A673 (cell line): ENCODE measurements at regions not wholly inside any gene's neighbourhood (a gene's known extent, or its start where the extent isn't known, plus 50 kb on each side); places are given as distances from the start of the nearest gene placed in this dataset.

Experiments
- BruUV-seq: library from RNA; stranded (reverse); fragments of 400-500 nt; replicated peaks from 2 replicates; lab custom pipeline; 2021; lab: Mats Ljungman, UMichigan
- CTCF ChIA-PET: fragments of 300-600 bp; sonication (Branson Sonifier 250); formaldehyde crosslinking; loops from one replicate; lab custom pipeline; 2022; ENCODE audit warnings: antibody characterized with exemption; lab: Charles Lee
- POLR2A ChIA-PET: fragments of 300-600 bp; sonication (Branson Sonifier 250); formaldehyde crosslinking; loops from one replicate; lab custom pipeline; 2022; ENCODE audit warnings: antibody characterized with exemption; ENCODE audit not compliant: low non-redundant PET; lab: Charles Lee
- DNase-seq: peaks from one replicate; pipeline ENCODE4 v3.0.0-alpha.2; 2015; ENCODE audit warnings: low spot score
- H3K27ac ChIP-seq: fragments of 200-600 bp; sonication (generic); 2 replicates; pipeline ENCODE4 v1.5.1; 2016; ENCODE audit warnings: mixed run types, low read depth, mild to moderate bottlenecking, mixed read lengths, antibody characterized with exemption, low read length; ENCODE audit not compliant: poor library complexity, severe bottlenecking
- H3K27me3 ChIP-seq: fragments of 200-600 bp; sonication (generic); replicated peaks from 2 replicates; pipeline ENCODE4 v1.6.1; 2017; ENCODE audit warnings: mixed run types, low read depth, mild to moderate bottlenecking, mixed read lengths, antibody characterized with exemption, low read length; ENCODE audit not compliant: insufficient read depth, poor library complexity
- H3K36me3 ChIP-seq: fragments of 200-600 bp; sonication (generic); 2 replicates; pipeline ENCODE4 v1.6.1; 2016; ENCODE audit warnings: mixed run types, mild to moderate bottlenecking, mixed read lengths, antibody characterized with exemption, low read length; ENCODE audit not compliant: insufficient read depth, poor library complexity, severe bottlenecking
- H3K4me1 ChIP-seq: fragments of 200-600 bp; sonication (generic); 2 replicates; pipeline ENCODE4 v1.6.1; 2017; ENCODE audit warnings: mixed run types, mild to moderate bottlenecking, mixed read lengths, antibody characterized with exemption, low read length; ENCODE audit not compliant: insufficient read depth, poor library complexity, severe bottlenecking
- H3K4me3 ChIP-seq: fragments of 200-600 bp; sonication (generic); 2 replicates; pipeline ENCODE4 v1.5.1; 2016; ENCODE audit warnings: low read depth, mixed run types, mild to moderate bottlenecking, mixed read lengths, low read length; ENCODE audit not compliant: poor library complexity, severe bottlenecking
- H3K9me3 ChIP-seq: fragments of 200-600 bp; sonication (generic); 2 replicates; pipeline ENCODE4 v1.6.1; 2016; ENCODE audit warnings: mixed run types, low read depth, mild to moderate bottlenecking, mixed read lengths, antibody characterized with exemption, low read length; ENCODE audit not compliant: poor library complexity, severe bottlenecking
- CTCF ChIP-seq: fragments of 300-800, 200-600 bp; sonication (generic); conservative IDR thresholded peaks from 2 replicates; pipeline ENCODE4 v1.5.1; 2017; ENCODE audit warnings: low read depth, mild to moderate bottlenecking, antibody characterized with exemption, low read length, moderate library complexity, mixed read lengths
- EZH2 ChIP-seq: fragments of 200-600 bp; sonication (generic); IDR thresholded peaks from 2 replicates; pipeline ENCODE4 v1.6.1; 2017; ENCODE audit warnings: borderline replicate concordance, low read depth, mild to moderate bottlenecking, mixed read lengths, antibody characterized with exemption, low read length; ENCODE audit not compliant: poor library complexity, severe bottlenecking
- intact Hi-C: fragments of 100-400 bp; cut with micrococcal nuclease; formaldehyde crosslinking; loops from one replicate; pipeline ENCODE4 v1.10.0; 2022; ENCODE audit not compliant: unreplicated experiment

- intact Hi-C loops: no loop called here
- DNase-seq: no peak
- CTCF ChIA-PET: no interaction called here
Measured at GRCh38 chr18:38368246-38368645, 802.6 kb upstream of the CELF4 start.

DNA sequence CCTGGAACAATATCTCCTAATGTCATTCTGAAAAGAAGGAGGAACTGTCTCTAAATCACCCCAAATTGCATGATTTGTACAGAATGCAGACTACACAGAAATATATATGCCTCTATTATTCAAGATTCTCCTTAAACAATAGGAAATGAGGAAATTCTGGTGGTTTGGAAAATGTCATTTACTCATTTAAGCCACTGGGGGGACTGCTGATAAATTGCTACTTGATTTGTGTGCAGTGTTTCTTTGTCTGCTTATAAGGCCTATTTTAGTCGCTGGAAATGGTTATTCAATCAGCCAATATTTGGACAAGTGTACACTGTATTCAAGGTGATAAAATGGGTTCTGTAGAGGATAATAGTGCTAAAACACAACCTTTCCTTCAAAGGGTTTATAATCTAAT, 801.9 kb upstream of the CELF4 start:
- DNase-seq: peak; percentile 2
- Histone ChIP-seq H3K4me1 (no peaks in the 10 kb centered on the region), H3K4me3 (no peak overlapping the region), H3K9me3 (no peaks in the 10 kb centered on the region), H3K27me3 (no peaks in the 10 kb centered on the region), H3K36me3 (no peaks in the 10 kb centered on the region), H3K27ac (no peak overlapping the region)
- 0 out of 2 replicates have a peak, but pooled peaks have one; percentile 16 for TF ChIP-seq CTCF
- TF ChIP-seq EZH2: no peak
- BruUV-seq: no TSS peak
- POLR2A ChIA-PET: no interaction called here
- intact Hi-C loops: no loop called here
- CTCF ChIA-PET: no interaction called here

More at GRCh38 chr18:38368246-38368645, 802.6 kb upstream of the CELF4 start:
- Histone ChIP-seq H3K4me3 (no peak overlapping the region), H3K36me3 (no peaks in the 10 kb centered on the region), H3K27me3 (no peaks in the 10 kb centered on the region), H3K9me3 (no peaks in the 10 kb centered on the region), H3K27ac (no peak overlapping the region), H3K4me1 (no peaks in the 10 kb centered on the region)
- TF ChIP-seq EZH2 (no peak), CTCF (no peak)
- POLR2A ChIA-PET: no interaction called here
- BruUV-seq: no TSS peak

DNA sequence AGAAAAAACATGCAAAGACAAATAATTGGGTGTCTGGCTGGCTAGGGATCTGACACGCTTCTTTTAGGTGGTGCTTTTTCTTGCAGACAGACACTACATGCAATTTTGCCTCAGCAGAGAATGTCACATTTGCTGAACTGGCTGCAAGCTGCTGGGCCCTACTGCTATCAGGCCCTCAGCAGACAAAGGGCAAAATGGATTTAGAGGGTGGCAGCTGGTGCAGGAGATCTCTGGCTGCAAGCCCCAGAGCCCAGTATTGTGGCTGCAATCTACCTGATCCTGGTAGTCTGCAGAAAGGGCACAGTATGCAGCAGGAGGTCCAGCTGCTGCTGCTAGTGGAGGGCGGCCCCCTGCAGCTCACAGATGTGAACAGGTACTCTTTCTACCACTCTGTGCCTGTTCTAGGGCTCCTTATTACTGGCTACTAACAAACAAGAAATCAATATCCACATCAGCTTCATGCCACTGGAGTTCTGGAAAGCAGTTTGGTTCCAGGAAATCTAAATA, 796.7 kb upstream of the CELF4 start:
- intact Hi-C loops: no loop called here
- DNase-seq: no peak
- H3K27me3 ChIP-seq: no peaks in the 10 kb centered on the region
- ChIA-PET POLR2A (no interaction called here), CTCF (interaction anchor here (0.5 kb wide), 1 partner anchor 888 kb away, joined by 3 read pairs; no protein-coding TSS in a partner anchor)
- no peak overlapping the region for H3K4me3 ChIP-seq
- no peaks in the 10 kb centered on the region for H3K4me1 ChIP-seq
- no peak overlapping the region for H3K27ac ChIP-seq
- no peaks in the 10 kb centered on the region for H3K36me3 ChIP-seq
- H3K9me3 ChIP-seq: no peaks in the 10 kb centered on the region
- BruUV-seq: no TSS peak
- TF ChIP-seq CTCF: no peak
- TF ChIP-seq EZH2: no peak
